SH-SY5Y (cell line): ENCODE measurements at regions not wholly inside any gene's neighbourhood (a gene's known extent, or its start where the extent isn't known, plus 50 kb on each side); places are given as distances from the start of the nearest gene placed in this dataset.

Source experiments
- GATA2 ChIP-seq: IDR thresholded peaks from 2 replicates; pipeline ENCODE4 v1.6.1; 2011; ENCODE audit warnings: mild to moderate bottlenecking, low read depth, low read length
- GATA3 ChIP-seq: IDR thresholded peaks from 2 replicates; pipeline ENCODE4 v1.6.1; 2011; ENCODE audit warnings: low read depth, mild to moderate bottlenecking, low read length, moderate library complexity

GRCh38 chr13:99774644-99775043, 196.9 kb downstream of the ZIC5 start:
- TF ChIP-seq GATA2 (no peak), GATA3 (no peak)

GRCh38 chr13:99768986-99769385, 202.6 kb downstream of the ZIC5 start:
- TF ChIP-seq GATA3 (no peak), GATA2 (no peak)

GRCh38 chr13:99766641-99767045, 204.9 kb downstream of the ZIC5 start:
- TF ChIP-seq GATA3, result no peak
- TF ChIP-seq GATA2, result no peak

- no peak for TF ChIP-seq GATA3
- TF ChIP-seq GATA2, result no peak
These were observed 205.7 kb downstream of the ZIC5 start for GRCh38 chr13:99765869-99766268.

GRCh38 chr13:99760456-99760855, 211.1 kb downstream of the ZIC5 start:
- TF ChIP-seq GATA3 (no peak), GATA2 (no peak)

GRCh38 chr13:99759163-99759552, 212.4 kb downstream of the ZIC5 start:
- no peak for TF ChIP-seq GATA2
- no peak for TF ChIP-seq GATA3

GRCh38 chr13:99758460-99759162, 213.0 kb downstream of the ZIC5 start:
- TF ChIP-seq GATA3 (no peak), GATA2 (no peak)

GRCh38 chr13:99757756-99758459, 213.7 kb downstream of the ZIC5 start:
- TF ChIP-seq GATA2 (no peak), GATA3 (no peak)

- no peak for TF ChIP-seq GATA3
- no peak for TF ChIP-seq GATA2
These were observed 215.3 kb downstream of the ZIC5 start for GRCh38 chr13:99756281-99756680.

- TF ChIP-seq GATA3 (no peak), GATA2 (no peak)
These were observed 219.2 kb downstream of the ZIC5 start for GRCh38 chr13:99752373-99752772.

- TF ChIP-seq GATA2 (no peak), GATA3 (no peak)
These were observed 219.9 kb downstream of the ZIC5 start for GRCh38 chr13:99751517-99752199.

GRCh38 chr13:99750951-99751350, 220.6 kb downstream of the ZIC5 start:
- no peak for TF ChIP-seq GATA2
- TF ChIP-seq GATA3, result no peak

GRCh38 chr13:99749271-99750019, 222.1 kb downstream of the ZIC5 start:
- no peak for TF ChIP-seq GATA3
- TF ChIP-seq GATA2, result no peak

- no peak for TF ChIP-seq GATA3
These were observed 224.2 kb downstream of the ZIC5 start for GRCh38 chr13:99747403-99747710.
